ENCODE measurements at regions not wholly inside any gene's neighbourhood (a gene's known extent, or its start where the extent isn't known, plus 50 kb on each side); places are given as distances from the start of the nearest gene placed in this dataset.

DNA sequence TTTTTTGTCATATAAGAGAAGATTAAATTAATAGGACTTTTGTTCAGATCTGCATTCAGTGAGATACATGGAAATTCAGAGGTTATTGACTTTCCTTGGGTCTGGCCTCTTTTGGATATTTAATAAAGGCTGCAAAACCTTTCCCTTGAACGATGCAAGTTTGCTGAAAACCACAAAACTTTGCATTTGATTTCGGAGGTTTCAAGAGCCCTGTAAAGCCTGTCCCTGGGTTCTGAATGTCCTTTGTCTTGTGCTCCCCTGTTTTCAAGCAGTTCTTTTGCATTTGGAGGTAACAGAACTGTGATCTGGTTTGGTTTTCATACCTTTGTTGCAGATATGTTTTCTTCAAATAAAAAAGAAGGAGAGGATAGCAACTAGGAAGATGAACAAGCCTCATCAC is 188.1 kb upstream of the DMRT1 start:
- TF ChIP-seq ZNF114 (CRISPR knock-in tag; IDR thresholded peaks at IDR 0.05) (no peak), POLR2AphosphoS5 (IDR thresholded peaks at IDR 0.05; ENCODE audit: low read depth) (no peak), EZH2phosphoT487 (IDR thresholded peaks at IDR 0.05; ENCODE audit: unreplicated experiment) (no peak), CREB1 (CRISPR knock-in tag; IDR thresholded peaks at IDR 0.05; ENCODE audit: low read depth) (no peak), NANOG (IDR thresholded peaks at IDR 0.05; ENCODE audit: borderline replicate concordance) (no peak), EZH2 (IDR thresholded peaks at IDR 0.05; ENCODE audit: low read depth, unreplicated experiment) (no peak), STAT1 (IDR thresholded peaks at IDR 0.05; ENCODE audit: unreplicated experiment) (no peak), JUNB (IDR thresholded peaks at IDR 0.05; ENCODE audit: unreplicated experiment) (no peak), ZNF331 (CRISPR knock-in tag; IDR thresholded peaks at IDR 0.05; ENCODE audit: low read depth) (no peak)
- TF ChIP-seq, protein P1, sequence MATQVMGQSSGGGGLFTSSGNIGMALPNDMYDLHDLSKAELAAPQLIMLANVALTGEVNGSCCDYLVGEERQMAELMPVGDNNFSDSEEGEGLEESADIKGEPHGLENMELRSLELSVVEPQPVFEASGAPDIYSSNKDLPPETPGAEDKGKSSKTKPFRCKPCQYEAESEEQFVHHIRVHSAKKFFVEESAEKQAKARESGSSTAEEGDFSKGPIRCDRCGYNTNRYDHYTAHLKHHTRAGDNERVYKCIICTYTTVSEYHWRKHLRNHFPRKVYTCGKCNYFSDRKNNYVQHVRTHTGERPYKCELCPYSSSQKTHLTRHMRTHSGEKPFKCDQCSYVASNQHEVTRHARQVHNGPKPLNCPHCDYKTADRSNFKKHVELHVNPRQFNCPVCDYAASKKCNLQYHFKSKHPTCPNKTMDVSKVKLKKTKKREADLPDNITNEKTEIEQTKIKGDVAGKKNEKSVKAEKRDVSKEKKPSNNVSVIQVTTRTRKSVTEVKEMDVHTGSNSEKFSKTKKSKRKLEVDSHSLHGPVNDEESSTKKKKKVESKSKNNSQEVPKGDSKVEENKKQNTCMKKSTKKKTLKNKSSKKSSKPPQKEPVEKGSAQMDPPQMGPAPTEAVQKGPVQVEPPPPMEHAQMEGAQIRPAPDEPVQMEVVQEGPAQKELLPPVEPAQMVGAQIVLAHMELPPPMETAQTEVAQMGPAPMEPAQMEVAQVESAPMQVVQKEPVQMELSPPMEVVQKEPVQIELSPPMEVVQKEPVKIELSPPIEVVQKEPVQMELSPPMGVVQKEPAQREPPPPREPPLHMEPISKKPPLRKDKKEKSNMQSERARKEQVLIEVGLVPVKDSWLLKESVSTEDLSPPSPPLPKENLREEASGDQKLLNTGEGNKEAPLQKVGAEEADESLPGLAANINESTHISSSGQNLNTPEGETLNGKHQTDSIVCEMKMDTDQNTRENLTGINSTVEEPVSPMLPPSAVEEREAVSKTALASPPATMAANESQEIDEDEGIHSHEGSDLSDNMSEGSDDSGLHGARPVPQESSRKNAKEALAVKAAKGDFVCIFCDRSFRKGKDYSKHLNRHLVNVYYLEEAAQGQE (IDR thresholded peaks at IDR 0.05; ENCODE audit: unreplicated experiment): no peak
- TF ChIP-seq, protein P2, sequence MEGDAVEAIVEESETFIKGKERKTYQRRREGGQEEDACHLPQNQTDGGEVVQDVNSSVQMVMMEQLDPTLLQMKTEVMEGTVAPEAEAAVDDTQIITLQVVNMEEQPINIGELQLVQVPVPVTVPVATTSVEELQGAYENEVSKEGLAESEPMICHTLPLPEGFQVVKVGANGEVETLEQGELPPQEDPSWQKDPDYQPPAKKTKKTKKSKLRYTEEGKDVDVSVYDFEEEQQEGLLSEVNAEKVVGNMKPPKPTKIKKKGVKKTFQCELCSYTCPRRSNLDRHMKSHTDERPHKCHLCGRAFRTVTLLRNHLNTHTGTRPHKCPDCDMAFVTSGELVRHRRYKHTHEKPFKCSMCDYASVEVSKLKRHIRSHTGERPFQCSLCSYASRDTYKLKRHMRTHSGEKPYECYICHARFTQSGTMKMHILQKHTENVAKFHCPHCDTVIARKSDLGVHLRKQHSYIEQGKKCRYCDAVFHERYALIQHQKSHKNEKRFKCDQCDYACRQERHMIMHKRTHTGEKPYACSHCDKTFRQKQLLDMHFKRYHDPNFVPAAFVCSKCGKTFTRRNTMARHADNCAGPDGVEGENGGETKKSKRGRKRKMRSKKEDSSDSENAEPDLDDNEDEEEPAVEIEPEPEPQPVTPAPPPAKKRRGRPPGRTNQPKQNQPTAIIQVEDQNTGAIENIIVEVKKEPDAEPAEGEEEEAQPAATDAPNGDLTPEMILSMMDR (conservative IDR thresholded peaks at IDR 0.05; ENCODE audit: low read depth in 2 of 2): no peak
- TF ChIP-seq, protein P3, sequence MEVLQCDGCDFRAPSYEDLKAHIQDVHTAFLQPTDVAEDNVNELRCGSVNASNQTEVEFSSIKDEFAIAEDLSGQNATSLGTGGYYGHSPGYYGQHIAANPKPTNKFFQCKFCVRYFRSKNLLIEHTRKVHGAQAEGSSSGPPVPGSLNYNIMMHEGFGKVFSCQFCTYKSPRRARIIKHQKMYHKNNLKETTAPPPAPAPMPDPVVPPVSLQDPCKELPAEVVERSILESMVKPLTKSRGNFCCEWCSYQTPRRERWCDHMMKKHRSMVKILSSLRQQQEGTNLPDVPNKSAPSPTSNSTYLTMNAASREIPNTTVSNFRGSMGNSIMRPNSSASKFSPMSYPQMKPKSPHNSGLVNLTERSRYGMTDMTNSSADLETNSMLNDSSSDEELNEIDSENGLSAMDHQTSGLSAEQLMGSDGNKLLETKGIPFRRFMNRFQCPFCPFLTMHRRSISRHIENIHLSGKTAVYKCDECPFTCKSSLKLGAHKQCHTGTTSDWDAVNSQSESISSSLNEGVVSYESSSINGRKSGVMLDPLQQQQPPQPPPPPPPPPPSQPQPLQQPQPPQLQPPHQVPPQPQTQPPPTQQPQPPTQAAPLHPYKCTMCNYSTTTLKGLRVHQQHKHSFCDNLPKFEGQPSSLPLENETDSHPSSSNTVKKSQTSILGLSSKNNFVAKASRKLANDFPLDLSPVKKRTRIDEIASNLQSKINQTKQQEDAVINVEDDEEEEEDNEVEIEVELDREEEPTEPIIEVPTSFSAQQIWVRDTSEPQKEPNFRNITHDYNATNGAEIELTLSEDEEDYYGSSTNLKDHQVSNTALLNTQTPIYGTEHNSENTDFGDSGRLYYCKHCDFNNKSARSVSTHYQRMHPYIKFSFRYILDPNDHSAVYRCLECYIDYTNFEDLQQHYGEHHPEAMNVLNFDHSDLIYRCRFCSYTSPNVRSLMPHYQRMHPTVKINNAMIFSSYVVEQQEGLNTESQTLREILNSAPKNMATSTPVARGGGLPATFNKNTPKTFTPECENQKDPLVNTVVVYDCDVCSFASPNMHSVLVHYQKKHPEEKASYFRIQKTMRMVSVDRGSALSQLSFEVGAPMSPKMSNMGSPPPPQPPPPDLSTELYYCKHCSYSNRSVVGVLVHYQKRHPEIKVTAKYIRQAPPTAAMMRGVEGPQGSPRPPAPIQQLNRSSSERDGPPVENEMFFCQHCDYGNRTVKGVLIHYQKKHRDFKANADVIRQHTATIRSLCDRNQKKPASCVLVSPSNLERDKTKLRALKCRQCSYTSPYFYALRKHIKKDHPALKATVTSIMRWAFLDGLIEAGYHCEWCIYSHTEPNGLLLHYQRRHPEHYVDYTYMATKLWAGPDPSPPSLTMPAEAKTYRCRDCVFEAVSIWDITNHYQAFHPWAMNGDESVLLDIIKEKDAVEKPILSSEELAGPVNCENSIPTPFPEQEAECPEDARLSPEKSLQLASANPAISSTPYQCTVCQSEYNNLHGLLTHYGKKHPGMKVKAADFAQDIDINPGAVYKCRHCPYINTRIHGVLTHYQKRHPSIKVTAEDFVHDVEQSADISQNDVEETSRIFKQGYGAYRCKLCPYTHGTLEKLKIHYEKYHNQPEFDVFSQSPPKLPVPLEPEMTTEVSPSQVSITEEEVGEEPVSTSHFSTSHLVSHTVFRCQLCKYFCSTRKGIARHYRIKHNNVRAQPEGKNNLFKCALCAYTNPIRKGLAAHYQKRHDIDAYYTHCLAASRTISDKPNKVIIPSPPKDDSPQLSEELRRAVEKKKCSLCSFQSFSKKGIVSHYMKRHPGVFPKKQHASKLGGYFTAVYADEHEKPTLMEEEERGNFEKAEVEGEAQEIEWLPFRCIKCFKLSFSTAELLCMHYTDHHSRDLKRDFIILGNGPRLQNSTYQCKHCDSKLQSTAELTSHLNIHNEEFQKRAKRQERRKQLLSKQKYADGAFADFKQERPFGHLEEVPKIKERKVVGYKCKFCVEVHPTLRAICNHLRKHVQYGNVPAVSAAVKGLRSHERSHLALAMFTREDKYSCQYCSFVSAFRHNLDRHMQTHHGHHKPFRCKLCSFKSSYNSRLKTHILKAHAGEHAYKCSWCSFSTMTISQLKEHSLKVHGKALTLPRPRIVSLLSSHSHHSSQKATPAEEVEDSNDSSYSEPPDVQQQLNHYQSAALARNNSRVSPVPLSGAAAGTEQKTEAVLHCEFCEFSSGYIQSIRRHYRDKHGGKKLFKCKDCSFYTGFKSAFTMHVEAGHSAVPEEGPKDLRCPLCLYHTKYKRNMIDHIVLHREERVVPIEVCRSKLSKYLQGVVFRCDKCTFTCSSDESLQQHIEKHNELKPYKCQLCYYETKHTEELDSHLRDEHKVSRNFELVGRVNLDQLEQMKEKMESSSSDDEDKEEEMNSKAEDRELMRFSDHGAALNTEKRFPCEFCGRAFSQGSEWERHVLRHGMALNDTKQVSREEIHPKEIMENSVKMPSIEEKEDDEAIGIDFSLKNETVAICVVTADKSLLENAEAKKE (CRISPR knock-in tag; IDR thresholded peaks at IDR 0.05): no peak
- TF ChIP-seq, protein P4, sequence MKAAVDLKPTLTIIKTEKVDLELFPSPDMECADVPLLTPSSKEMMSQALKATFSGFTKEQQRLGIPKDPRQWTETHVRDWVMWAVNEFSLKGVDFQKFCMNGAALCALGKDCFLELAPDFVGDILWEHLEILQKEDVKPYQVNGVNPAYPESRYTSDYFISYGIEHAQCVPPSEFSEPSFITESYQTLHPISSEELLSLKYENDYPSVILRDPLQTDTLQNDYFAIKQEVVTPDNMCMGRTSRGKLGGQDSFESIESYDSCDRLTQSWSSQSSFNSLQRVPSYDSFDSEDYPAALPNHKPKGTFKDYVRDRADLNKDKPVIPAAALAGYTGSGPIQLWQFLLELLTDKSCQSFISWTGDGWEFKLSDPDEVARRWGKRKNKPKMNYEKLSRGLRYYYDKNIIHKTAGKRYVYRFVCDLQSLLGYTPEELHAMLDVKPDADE (IDR thresholded peaks at IDR 0.05): no peak

All from GM23338 (cell line).